Gastrocnemius medialis (tissue), 4 donors: ENCODE measurements at regions not wholly inside any gene's neighbourhood (a gene's known extent, or its start where the extent isn't known, plus 50 kb on each side); places are given as distances from the start of the nearest gene placed in this dataset.

ENCODE experiments used
- ATAC-seq, 2 donors: fragments of 150-250 bp; one replicate each; pipeline ENCODE4 v1.9.1; 2016
- DNase-seq, 2 donors: peaks; one replicate each; pipeline ENCODE4 v3.0.0-alpha.2; 2019
- H3K27ac ChIP-seq, 4 donors: fragments of 200-600 bp; sonication (generic); 1 replicate in 1 of 4; 2 replicates in 3 of 4; pipeline ENCODE4 v1.5.1; 2016 to 2018; ENCODE audit warnings: mild to moderate bottlenecking in 2 of 4, moderate library complexity in 1 of 4
- H3K27me3 ChIP-seq, 3 donors: fragments of 200-600 bp; sonication (generic) in 2 of 3; 1 replicate in 1 of 3; 2 replicates in 2 of 3; pipeline versions ENCODE4 v1.5.1 to v1.6.0; 2016 to 2019; ENCODE audit warnings: mild to moderate bottlenecking in 1 of 3, moderate library complexity in 1 of 3
- H3K36me3 ChIP-seq, 2 donors: fragments of 200-600 bp; sonication (generic) in 1 of 2; one replicate each; pipeline ENCODE4 v1.5.1; 2017 to 2018
- H3K4me1 ChIP-seq, 2 donors: fragments of 200-600 bp; sonication (generic) in 1 of 2; one replicate each; pipeline ENCODE4 v1.5.1; 2016 to 2017; ENCODE audit warnings: mild to moderate bottlenecking in 2 of 2
- H3K4me3 ChIP-seq, 4 donors: fragments of 200-600 bp; sonication (generic) in 3 of 4; 1 replicate in 1 of 4; 2 replicates in 3 of 4; pipeline ENCODE4 v1.5.1; 2016 to 2019; ENCODE audit warnings: mild to moderate bottlenecking in 2 of 4
- H3K9me3 ChIP-seq, 3 donors: fragments of 200-600 bp; sonication (generic) in 2 of 3; 1 replicate in 1 of 3; 2 replicates in 2 of 3; pipeline ENCODE4 v1.5.1; 2016 to 2019
- CTCF ChIP-seq, 5 experiments: fragments of 450-650 bp in 3 of 5; fragments of 200-600 bp in 2 of 5; sonication (generic) in 2 of 5; IDR thresholded peaks in 4 of 5; conservative IDR thresholded peaks in 1 of 5; 1 replicate in 4 of 5; 2 replicates in 1 of 5; pipeline ENCODE4 v1.5.1; 2016 to 2019; ENCODE audit warnings: antibody characterized with exemption in 5 of 5, mild to moderate bottlenecking in 3 of 5, moderate library complexity in 3 of 5
- POLR2A ChIP-seq, 2 donors: fragments of 450-650 bp; IDR thresholded peaks; one replicate each; pipeline ENCODE4 v1.6.1; 2017; ENCODE audit warnings: antibody characterized with exemption in 2 of 2, mild to moderate bottlenecking in 2 of 2, moderate library complexity in 2 of 2
- in situ Hi-C, 4 donors: fragments of 200-750 bp; cut with MboI; loops; one replicate each; pipeline versions ENCODE4 v1.15.0 to v1.8.0; 2017; ENCODE audit warnings: low sequenced_read_pairs in 4 of 4
- intact Hi-C: fragments of 100-400 bp; cut with DNase I; formaldehyde crosslinking; loops from one replicate; pipeline ENCODE4 v1.15.1; 2023; ENCODE audit warnings: low total_unique reads

DNA sequence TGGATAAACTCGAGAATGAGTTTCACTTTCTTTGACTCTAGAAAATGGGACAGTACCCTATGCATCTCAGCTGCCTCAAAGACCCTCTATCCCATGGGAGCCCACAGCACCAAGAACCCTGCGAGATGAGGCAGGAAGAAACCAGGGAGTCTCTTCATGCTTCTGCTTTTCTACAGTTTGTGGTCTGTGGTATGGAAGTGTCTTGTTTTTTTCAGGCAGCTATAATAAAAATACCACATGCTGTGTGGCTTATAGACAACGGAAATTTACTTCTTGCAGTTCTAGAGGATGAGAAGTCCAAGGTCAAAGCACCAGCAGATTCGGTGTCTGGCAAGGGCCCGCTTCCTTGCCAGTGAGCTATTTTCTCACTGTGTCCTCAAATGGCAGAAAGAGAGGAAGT is 257.9 kb downstream of the SUCLG1 start:
- H3K9me3 ChIP-seq = no peaks in the 10 kb centered on the region
- no peaks in the 10 kb centered on the region for H3K4me1 ChIP-seq
- H3K4me3 ChIP-seq = no peak overlapping the region
- H3K36me3 ChIP-seq = no peaks in the 10 kb centered on the region
- TF ChIP-seq POLR2A (IDR thresholded peaks at IDR 0.05) (no peak), CTCF (IDR thresholded peaks at IDR 0.05 in 4 of 5, conservative IDR thresholded peaks at IDR 0.05 in 1 of 5) (no peak)
- DNase-seq = no peak
- intact Hi-C loops = no loop called here
- H3K27ac ChIP-seq = no peak overlapping the region
- H3K27me3 ChIP-seq = no peaks in the 10 kb centered on the region
- in situ Hi-C loops = no loop called here
- no peak for ATAC-seq

- in situ Hi-C loops (no loop called here), intact Hi-C loops (no loop called here)
- ATAC-seq (no peak), DNase-seq (no peak)
- H3K36me3 ChIP-seq = no peaks in the 10 kb centered on the region
- H3K4me3 ChIP-seq = no peak overlapping the region
- H3K27ac ChIP-seq = no peak overlapping the region
- TF ChIP-seq CTCF (IDR thresholded peaks at IDR 0.05 in 4 of 5, conservative IDR thresholded peaks at IDR 0.05 in 1 of 5) (no peak), POLR2A (IDR thresholded peaks at IDR 0.05) (no peak)
- H3K27me3 ChIP-seq = no peaks in the 10 kb centered on the region
- H3K4me1 ChIP-seq = no peaks in the 10 kb centered on the region
- H3K9me3 ChIP-seq = no peaks in the 10 kb centered on the region
Measured at GRCh38 chr2:84197901-84198300, 261.2 kb downstream of the SUCLG1 start.

- intact Hi-C loops (no loop called here), in situ Hi-C loops (no loop called here)
Measured at GRCh38 chr2:84194949-84195644, 264.0 kb downstream of the SUCLG1 start.

GRCh38 chr2:84194181-84194580 is 264.9 kb downstream of the SUCLG1 start:
- Histone ChIP-seq H3K36me3 (no peaks in the 10 kb centered on the region), H3K4me1 (no peaks in the 10 kb centered on the region), H3K9me3 (no peaks in the 10 kb centered on the region), H3K27me3 (no peaks in the 10 kb centered on the region), H3K27ac (no peak overlapping the region), H3K4me3 (no peak overlapping the region)
- intact Hi-C loops = no loop called here
- TF ChIP-seq POLR2A (IDR thresholded peaks at IDR 0.05) (no peak), CTCF (IDR thresholded peaks at IDR 0.05 in 4 of 5, conservative IDR thresholded peaks at IDR 0.05 in 1 of 5) (no peak)
- no peak for ATAC-seq
- no peak for DNase-seq
- in situ Hi-C loops = no loop called here

More at GRCh38 chr2:84194949-84195644, 264.0 kb downstream of the SUCLG1 start:
- no peaks in the 10 kb centered on the region for H3K9me3 ChIP-seq
- no peak for TF ChIP-seq POLR2A (IDR thresholded peaks at IDR 0.05)
- H3K27ac ChIP-seq = no peak overlapping the region
- no peaks in the 10 kb centered on the region for H3K4me1 ChIP-seq
- ATAC-seq = no peak
- H3K36me3 ChIP-seq = no peaks in the 10 kb centered on the region
- no peak overlapping the region for H3K4me3 ChIP-seq
- H3K27me3 ChIP-seq = no peaks in the 10 kb centered on the region
- no peak for DNase-seq

DNA sequence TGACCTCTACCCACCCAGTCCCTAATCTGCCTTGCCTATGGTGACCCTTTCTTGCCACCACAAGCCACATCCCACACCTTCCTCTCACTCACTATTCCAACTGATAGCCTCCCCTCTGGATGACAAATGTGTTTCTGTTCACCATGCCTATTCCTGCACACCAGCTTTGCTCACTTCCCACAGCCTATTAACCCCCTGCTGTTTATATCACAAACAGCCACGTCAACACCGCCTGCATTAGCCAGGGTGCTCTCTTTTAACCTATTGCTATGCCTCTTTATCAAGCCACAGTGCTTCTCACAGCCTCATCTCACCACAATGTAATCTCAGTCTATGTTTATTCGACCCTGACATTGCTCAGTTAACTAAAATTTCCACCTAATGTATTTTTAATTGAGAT is 271.8 kb downstream of the SUCLG1 start:
- DNase-seq = no peak
- Histone ChIP-seq H3K36me3 (no peaks in the 10 kb centered on the region), H3K4me1 (no peaks in the 10 kb centered on the region), H3K27ac (no peak overlapping the region), H3K4me3 (no peak overlapping the region), H3K27me3 (no peaks in the 10 kb centered on the region), H3K9me3 (no peaks in the 10 kb centered on the region)
- intact Hi-C loops = no loop called here
- no peak for TF ChIP-seq POLR2A (IDR thresholded peaks at IDR 0.05)
- no peak for TF ChIP-seq CTCF (IDR thresholded peaks at IDR 0.05 in 4 of 5, conservative IDR thresholded peaks at IDR 0.05 in 1 of 5)
- ATAC-seq = no peak
- in situ Hi-C loops = no loop called here
